ENCODE measurements at regions not wholly inside any gene's neighbourhood (a gene's known extent, or its start where the extent isn't known, plus 50 kb on each side); places are given as distances from the start of the nearest gene placed in this dataset.

GRCh38 chr12:93145086-93145485 is 216.0 kb upstream of the EEA1 start:
- no peaks in the 10 kb centered on the region for H3K9me3 ChIP-seq
- H3K36me3 ChIP-seq, result no peaks in the 10 kb centered on the region
- no peak overlapping the region for H3K4me3 ChIP-seq
- TF ChIP-seq POLR2A (IDR thresholded peaks at IDR 0.05; ENCODE audit: low read depth), result no peak
- no peak for TF ChIP-seq EP300 (IDR thresholded peaks at IDR 0.05)
- TF ChIP-seq, protein P1, sequence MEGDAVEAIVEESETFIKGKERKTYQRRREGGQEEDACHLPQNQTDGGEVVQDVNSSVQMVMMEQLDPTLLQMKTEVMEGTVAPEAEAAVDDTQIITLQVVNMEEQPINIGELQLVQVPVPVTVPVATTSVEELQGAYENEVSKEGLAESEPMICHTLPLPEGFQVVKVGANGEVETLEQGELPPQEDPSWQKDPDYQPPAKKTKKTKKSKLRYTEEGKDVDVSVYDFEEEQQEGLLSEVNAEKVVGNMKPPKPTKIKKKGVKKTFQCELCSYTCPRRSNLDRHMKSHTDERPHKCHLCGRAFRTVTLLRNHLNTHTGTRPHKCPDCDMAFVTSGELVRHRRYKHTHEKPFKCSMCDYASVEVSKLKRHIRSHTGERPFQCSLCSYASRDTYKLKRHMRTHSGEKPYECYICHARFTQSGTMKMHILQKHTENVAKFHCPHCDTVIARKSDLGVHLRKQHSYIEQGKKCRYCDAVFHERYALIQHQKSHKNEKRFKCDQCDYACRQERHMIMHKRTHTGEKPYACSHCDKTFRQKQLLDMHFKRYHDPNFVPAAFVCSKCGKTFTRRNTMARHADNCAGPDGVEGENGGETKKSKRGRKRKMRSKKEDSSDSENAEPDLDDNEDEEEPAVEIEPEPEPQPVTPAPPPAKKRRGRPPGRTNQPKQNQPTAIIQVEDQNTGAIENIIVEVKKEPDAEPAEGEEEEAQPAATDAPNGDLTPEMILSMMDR (IDR thresholded peaks at IDR 0.05), result no peak
- no peak for TF ChIP-seq POLR2AphosphoS5 (IDR thresholded peaks at IDR 0.05)
- intact Hi-C loops (cut with DNase I), result no loop called here
- 68% methylated on average over 5 of the region's 5 CpGs for WGBS
- H3K27ac ChIP-seq (replicated peaks in 1 of 4), result no peak overlapping the region
- H3K4me1 ChIP-seq, result peaks cover 0 to 13% (median 8%) of the 10 kb centered on the region in 4 donors
- no peak for DNase-seq (ENCODE audit: extremely low spot score)
- H3K27me3 ChIP-seq, result no peaks in the 10 kb centered on the region

DNA sequence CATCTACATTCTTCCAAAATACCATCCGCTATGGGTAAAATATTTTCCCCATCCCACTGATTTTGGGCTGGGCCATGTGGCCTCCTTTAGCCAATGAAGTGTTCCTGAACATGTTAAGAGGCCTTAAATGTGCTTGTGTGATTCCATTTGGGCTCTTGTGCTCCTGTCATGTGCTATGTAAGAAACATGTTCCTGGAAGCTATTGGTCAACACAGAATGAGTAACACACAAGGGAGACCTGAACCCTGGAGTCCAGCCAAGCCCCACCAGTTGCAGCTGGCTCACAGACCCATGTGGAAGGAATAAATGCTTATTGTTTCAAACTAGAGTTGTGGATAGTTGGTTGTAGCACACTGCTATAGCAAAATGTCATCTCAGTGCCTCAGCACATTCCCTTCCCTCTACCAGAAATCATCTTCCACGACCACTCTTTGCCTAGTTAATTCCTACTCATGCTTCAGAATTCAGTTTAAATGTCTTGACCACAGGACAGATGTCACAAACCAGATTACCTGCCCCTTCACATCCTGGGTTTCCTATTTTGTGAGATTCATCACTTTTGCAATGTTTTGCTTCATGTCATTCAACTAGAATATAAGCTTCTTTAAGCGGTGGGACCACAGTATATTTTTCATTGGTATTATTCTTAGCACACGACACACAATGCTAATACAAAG is 217.3 kb upstream of the EEA1 start:
- Histone ChIP-seq H3K9me3 (no peaks in the 10 kb centered on the region), H3K27me3 (no peaks in the 10 kb centered on the region), H3K27ac (replicated peaks in 1 of 4) (no peak overlapping the region), H3K4me1 (peaks cover 0 to 13% (median 8%) of the 10 kb centered on the region in 4 donors), H3K36me3 (no peaks in the 10 kb centered on the region), H3K4me3 (no peak overlapping the region)
- no peak for TF ChIP-seq POLR2AphosphoS5 (IDR thresholded peaks at IDR 0.05)
- TF ChIP-seq POLR2A (IDR thresholded peaks at IDR 0.05; ENCODE audit: low read depth), result no peak
- TF ChIP-seq EP300 (IDR thresholded peaks at IDR 0.05), result no peak
- TF ChIP-seq, protein P1 (IDR thresholded peaks at IDR 0.05), result no peak
- WGBS, result 90% methylated on average over 4 of the region's 4 CpGs
- intact Hi-C loops (cut with DNase I), result no loop called here
- DNase-seq (ENCODE audit: extremely low spot score), result no peak

DNA sequence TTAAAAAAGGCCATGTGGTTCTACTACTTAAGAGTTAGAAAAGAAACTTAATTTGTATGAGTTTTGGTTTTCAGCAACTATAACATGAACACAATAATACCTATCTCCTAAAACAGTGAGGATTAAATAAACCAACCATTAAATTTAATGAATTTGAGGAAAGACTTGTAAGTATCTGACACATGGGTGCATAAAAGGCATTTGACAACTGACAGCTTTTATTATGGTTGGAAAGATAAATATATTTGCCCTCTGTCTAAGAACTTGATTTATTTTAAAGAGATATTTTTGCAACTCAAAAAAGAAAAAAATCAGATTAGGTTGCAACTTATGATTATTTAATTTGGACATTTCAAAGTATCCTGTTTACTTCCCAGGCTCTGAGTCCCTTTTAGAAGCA is 217.9 kb upstream of the EEA1 start:
- Histone ChIP-seq H3K4me1 (peaks cover 0 to 13% (median 8%) of the 10 kb centered on the region in 4 donors), H3K4me3 (no peak overlapping the region), H3K27ac (replicated peaks in 1 of 4) (no peak overlapping the region), H3K27me3 (no peaks in the 10 kb centered on the region), H3K36me3 (no peaks in the 10 kb centered on the region), H3K9me3 (no peaks in the 10 kb centered on the region)
- DNase-seq (ENCODE audit: extremely low spot score), result no peak
- intact Hi-C loops (cut with DNase I), result no loop called here
- TF ChIP-seq, protein P1 (IDR thresholded peaks at IDR 0.05), result no peak
- TF ChIP-seq POLR2AphosphoS5 (IDR thresholded peaks at IDR 0.05) (no peak), EP300 (IDR thresholded peaks at IDR 0.05) (no peak), POLR2A (IDR thresholded peaks at IDR 0.05; ENCODE audit: low read depth) (no peak)

DNA sequence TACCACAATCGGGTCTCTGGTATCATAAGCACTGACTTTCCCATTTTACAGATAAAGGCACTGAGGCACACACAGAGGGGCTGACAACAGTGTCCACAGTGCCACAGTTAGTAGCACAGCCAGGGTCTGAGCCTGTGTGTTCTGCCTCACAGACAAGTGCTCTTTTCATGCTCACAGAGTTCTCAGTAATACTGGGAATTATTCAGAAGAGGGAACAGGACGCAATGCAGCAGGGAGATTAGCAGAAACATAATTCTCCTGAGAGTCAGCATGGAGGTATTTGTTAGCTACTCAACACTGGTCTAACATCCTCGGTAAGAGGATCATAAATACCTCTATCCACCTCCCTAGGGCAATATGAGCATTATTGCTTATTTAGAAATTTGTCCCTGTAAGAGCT is 219.3 kb upstream of the EEA1 start:
- Histone ChIP-seq H3K9me3 (no peaks in the 10 kb centered on the region), H3K4me3 (no peak overlapping the region), H3K27me3 (no peaks in the 10 kb centered on the region), H3K27ac (replicated peaks in 1 of 4) (no peak overlapping the region), H3K36me3 (no peaks in the 10 kb centered on the region), H3K4me1 (peaks cover 0 to 14% (median 8%) of the 10 kb centered on the region in 4 donors)
- WGBS, result 54% methylated on average over 3 of the region's 3 CpGs
- intact Hi-C loops (cut with DNase I), result no loop called here
- TF ChIP-seq POLR2A (IDR thresholded peaks at IDR 0.05; ENCODE audit: low read depth), result no peak
- no peak for TF ChIP-seq EP300 (IDR thresholded peaks at IDR 0.05)
- TF ChIP-seq, protein P1 (IDR thresholded peaks at IDR 0.05), result no peak
- no peak for TF ChIP-seq POLR2AphosphoS5 (IDR thresholded peaks at IDR 0.05)
- DNase-seq (ENCODE audit: extremely low spot score), result no peak

DNA sequence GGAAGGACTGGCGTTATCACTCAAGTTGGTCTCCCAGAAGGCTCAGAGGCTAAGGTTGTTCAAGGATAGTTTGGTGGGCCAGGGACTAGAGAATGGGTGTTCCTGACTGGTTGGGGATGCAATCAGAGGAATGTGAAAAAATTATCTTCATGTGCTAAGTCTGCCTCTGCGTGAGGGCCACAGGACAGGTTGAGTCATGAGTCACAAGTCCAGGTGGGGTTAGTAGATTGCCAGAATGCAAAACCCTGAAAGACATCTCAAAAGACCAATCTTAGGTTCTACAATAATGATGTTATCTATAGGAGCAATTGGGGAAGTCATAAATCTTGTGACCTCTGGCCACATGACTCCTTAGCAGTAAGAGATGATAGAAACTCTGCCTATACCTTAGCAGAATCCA is 220.1 kb upstream of the EEA1 start:
- TF ChIP-seq, protein P1 (IDR thresholded peaks at IDR 0.05), result no peak
- TF ChIP-seq POLR2AphosphoS5 (IDR thresholded peaks at IDR 0.05) (no peak), EP300 (IDR thresholded peaks at IDR 0.05) (no peak), POLR2A (IDR thresholded peaks at IDR 0.05; ENCODE audit: low read depth) (no peak)
- no peak overlapping the region for H3K4me3 ChIP-seq
- H3K4me1 ChIP-seq, result peaks cover 0 to 17% (median 7%) of the 10 kb centered on the region in 4 donors
- H3K27ac ChIP-seq (replicated peaks in 1 of 4), result no peak overlapping the region
- no peaks in the 10 kb centered on the region for H3K36me3 ChIP-seq
- 93% methylated on average over 2 of the region's 2 CpGs for WGBS
- H3K27me3 ChIP-seq, result no peaks in the 10 kb centered on the region
- intact Hi-C loops (cut with DNase I), result no loop called here
- H3K9me3 ChIP-seq, result no peaks in the 10 kb centered on the region
- DNase-seq (ENCODE audit: extremely low spot score), result no peak

Data from esophagus muscularis mucosa (tissue), 4 donors.